Esophagus muscularis mucosa (tissue), 4 donors: ENCODE measurements at regions not wholly inside any gene's neighbourhood (a gene's known extent, or its start where the extent isn't known, plus 50 kb on each side); places are given as distances from the start of the nearest gene placed in this dataset.

Experiments
- EP300 ChIP-seq: sonication (generic); formaldehyde crosslinking; IDR thresholded peaks from one replicate; pipeline ENCODE4 v1.6.1; 2017; ENCODE audit warnings: antibody characterized with exemption
- POLR2A ChIP-seq: fragments of 450-650 bp; IDR thresholded peaks from one replicate; pipeline ENCODE4 v1.6.1; 2017; ENCODE audit warnings: antibody characterized with exemption, moderate library complexity, mild to moderate bottlenecking, low read depth
- POLR2AphosphoS5 ChIP-seq, 2 donors: sonication (generic); formaldehyde crosslinking; IDR thresholded peaks; one replicate each; pipeline ENCODE4 v1.6.1; 2017; ENCODE audit warnings: antibody characterized with exemption in 2 of 2
- TF ChIP-seq, protein P1 (sequence below), 3 experiments: fragments of 200-600 bp in 2 of 3; fragments of 450-650 bp in 1 of 3; sonication (generic) in 2 of 3; IDR thresholded peaks; one replicate each; pipeline ENCODE4 v1.5.1; 2017 to 2019; ENCODE audit warnings: antibody characterized with exemption in 3 of 3, mild to moderate bottlenecking in 2 of 3, moderate library complexity in 1 of 3

DNA sequence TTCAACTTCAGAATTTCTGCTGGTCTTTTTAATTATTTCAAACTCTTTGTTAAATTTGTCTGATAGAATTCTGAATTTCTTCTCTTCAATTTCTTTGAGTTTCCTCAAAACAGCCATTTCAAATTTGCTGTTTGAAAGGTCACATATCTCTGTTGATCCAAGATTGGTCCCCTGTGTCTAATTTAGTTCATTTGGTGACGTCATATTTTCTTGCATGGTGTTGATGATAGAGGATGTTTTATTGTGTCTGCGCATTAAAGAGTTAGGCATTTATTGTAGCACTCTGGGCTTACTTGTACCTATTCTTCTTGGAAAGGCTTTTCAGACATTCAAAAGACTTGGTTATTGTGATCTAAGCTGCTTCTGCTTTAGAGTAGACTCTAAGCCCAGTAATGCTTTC lies 698.4 kb upstream of the LRRTM1 start:
- TF ChIP-seq, protein P1, sequence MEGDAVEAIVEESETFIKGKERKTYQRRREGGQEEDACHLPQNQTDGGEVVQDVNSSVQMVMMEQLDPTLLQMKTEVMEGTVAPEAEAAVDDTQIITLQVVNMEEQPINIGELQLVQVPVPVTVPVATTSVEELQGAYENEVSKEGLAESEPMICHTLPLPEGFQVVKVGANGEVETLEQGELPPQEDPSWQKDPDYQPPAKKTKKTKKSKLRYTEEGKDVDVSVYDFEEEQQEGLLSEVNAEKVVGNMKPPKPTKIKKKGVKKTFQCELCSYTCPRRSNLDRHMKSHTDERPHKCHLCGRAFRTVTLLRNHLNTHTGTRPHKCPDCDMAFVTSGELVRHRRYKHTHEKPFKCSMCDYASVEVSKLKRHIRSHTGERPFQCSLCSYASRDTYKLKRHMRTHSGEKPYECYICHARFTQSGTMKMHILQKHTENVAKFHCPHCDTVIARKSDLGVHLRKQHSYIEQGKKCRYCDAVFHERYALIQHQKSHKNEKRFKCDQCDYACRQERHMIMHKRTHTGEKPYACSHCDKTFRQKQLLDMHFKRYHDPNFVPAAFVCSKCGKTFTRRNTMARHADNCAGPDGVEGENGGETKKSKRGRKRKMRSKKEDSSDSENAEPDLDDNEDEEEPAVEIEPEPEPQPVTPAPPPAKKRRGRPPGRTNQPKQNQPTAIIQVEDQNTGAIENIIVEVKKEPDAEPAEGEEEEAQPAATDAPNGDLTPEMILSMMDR (IDR thresholded peaks at IDR 0.05) = no peak
- no peak for TF ChIP-seq POLR2A
- no peak for TF ChIP-seq EP300
- no peak for TF ChIP-seq POLR2AphosphoS5 (IDR thresholded peaks at IDR 0.05)
